ENCODE measurements at regions not wholly inside any gene's neighbourhood (a gene's known extent, or its start where the extent isn't known, plus 50 kb on each side); places are given as distances from the start of the nearest gene placed in this dataset.

GRCh38 chrX:124994404-124994803 is 325.3 kb upstream of the TEX13C start:
- H3K4me3 Mint-ChIP-seq (ENCODE audit: low read depth), result no peak overlapping the region
- no peaks in the 10 kb centered on the region for H3K36me3 Mint-ChIP-seq (ENCODE audit: insufficient read depth)
- peaks cover 9% of the 10 kb centered on the region for H3K4me1 Mint-ChIP-seq (ENCODE audit: low read depth)
- H3K9me3 Mint-ChIP-seq (ENCODE audit: low read depth), result peaks cover 7% of the 10 kb centered on the region
- no peak for TF ChIP-seq CTCF (IDR thresholded peaks at IDR 0.05; ENCODE audit: unreplicated experiment)
- no peak overlapping the region for H3K27ac Mint-ChIP-seq
- H3K27me3 Mint-ChIP-seq, result no peaks in the 10 kb centered on the region
- no peak for DNase-seq (ENCODE audit: low spot score, unreplicated experiment)

- peaks cover 15% of the 10 kb centered on the region for H3K9me3 Mint-ChIP-seq (ENCODE audit: low read depth)
- no peak overlapping the region for H3K27ac Mint-ChIP-seq
- TF ChIP-seq CTCF (IDR thresholded peaks at IDR 0.05; ENCODE audit: unreplicated experiment), result no peak
- no peaks in the 10 kb centered on the region for H3K27me3 Mint-ChIP-seq
- H3K4me3 Mint-ChIP-seq (ENCODE audit: low read depth), result no peak overlapping the region
- DNase-seq (ENCODE audit: low spot score, unreplicated experiment), result no peak
- peaks cover 4% of the 10 kb centered on the region for H3K36me3 Mint-ChIP-seq (ENCODE audit: insufficient read depth)
- peaks cover 53% of the 10 kb centered on the region for H3K4me1 Mint-ChIP-seq (ENCODE audit: low read depth)
Observed at GRCh38 chrX:125003746-125004446, 315.8 kb upstream of the TEX13C start.

GRCh38 chrX:125004799-125005198 is 314.9 kb upstream of the TEX13C start:
- Mint-ChIP-seq H3K4me1 (ENCODE audit: low read depth) (peaks cover 47% of the 10 kb centered on the region), H3K4me3 (ENCODE audit: low read depth) (no peak overlapping the region), H3K27ac (no peak overlapping the region), H3K9me3 (ENCODE audit: low read depth) (peaks cover 19% of the 10 kb centered on the region), H3K27me3 (no peaks in the 10 kb centered on the region), H3K36me3 (ENCODE audit: insufficient read depth) (peaks cover 4% of the 10 kb centered on the region)
- no peak for DNase-seq (ENCODE audit: low spot score, unreplicated experiment)
- no peak for TF ChIP-seq CTCF (IDR thresholded peaks at IDR 0.05; ENCODE audit: unreplicated experiment)

GRCh38 chrX:125005863-125006262 is 313.8 kb upstream of the TEX13C start:
- no peak for TF ChIP-seq CTCF (IDR thresholded peaks at IDR 0.05; ENCODE audit: unreplicated experiment)
- no peaks in the 10 kb centered on the region for H3K27me3 Mint-ChIP-seq
- DNase-seq (ENCODE audit: low spot score, unreplicated experiment), result no peak
- no peak overlapping the region for H3K27ac Mint-ChIP-seq
- H3K4me1 Mint-ChIP-seq (ENCODE audit: low read depth), result peaks cover 39% of the 10 kb centered on the region
- H3K9me3 Mint-ChIP-seq (ENCODE audit: low read depth), result peaks cover 22% of the 10 kb centered on the region
- H3K36me3 Mint-ChIP-seq (ENCODE audit: insufficient read depth), result peaks cover 4% of the 10 kb centered on the region
- no peak overlapping the region for H3K4me3 Mint-ChIP-seq (ENCODE audit: low read depth)

- peaks cover 25% of the 10 kb centered on the region for H3K9me3 Mint-ChIP-seq (ENCODE audit: low read depth)
- peaks cover 34% of the 10 kb centered on the region for H3K4me1 Mint-ChIP-seq (ENCODE audit: low read depth)
- H3K27me3 Mint-ChIP-seq, result no peaks in the 10 kb centered on the region
- DNase-seq (ENCODE audit: low spot score, unreplicated experiment), result no peak
- no peak overlapping the region for H3K27ac Mint-ChIP-seq
- no peak overlapping the region for H3K4me3 Mint-ChIP-seq (ENCODE audit: low read depth)
- H3K36me3 Mint-ChIP-seq (ENCODE audit: insufficient read depth), result peaks cover 4% of the 10 kb centered on the region
- no peak for TF ChIP-seq CTCF (IDR thresholded peaks at IDR 0.05; ENCODE audit: unreplicated experiment)
Observed at GRCh38 chrX:125006704-125007103, 313.0 kb upstream of the TEX13C start.
